Progenitor cell of endocrine pancreas (in vitro differentiated cells): ENCODE measurements at regions not wholly inside any gene's neighbourhood (a gene's known extent, or its start where the extent isn't known, plus 50 kb on each side); places are given as distances from the start of the nearest gene placed in this dataset.

Experiments
- DNase-seq: peaks from one replicate; pipeline ENCODE4 v3.0.0; 2021; ENCODE audit warnings: low spot score; ENCODE audit not compliant: unreplicated experiment
- H3K27ac Mint-ChIP-seq: 2 replicates; pipeline ENCODE4 v1.8.0; 2021; ENCODE audit warnings: mild to moderate bottlenecking, moderate library complexity, mixed read lengths
- H3K27me3 Mint-ChIP-seq: 2 replicates; pipeline ENCODE4 v1.8.0; 2021; ENCODE audit warnings: mixed read lengths
- H3K36me3 Mint-ChIP-seq: 2 replicates; pipeline ENCODE4 v1.8.0; 2022; ENCODE audit warnings: mixed read lengths; ENCODE audit not compliant: insufficient read depth
- H3K4me1 Mint-ChIP-seq: 2 replicates; pipeline ENCODE4 v1.8.0; 2021; ENCODE audit warnings: low read depth, mixed read lengths
- H3K4me3 Mint-ChIP-seq: 2 replicates; pipeline ENCODE4 v1.8.0; 2021; ENCODE audit warnings: low read depth, mild to moderate bottlenecking, moderate library complexity, mixed read lengths
- H3K9me3 Mint-ChIP-seq: 2 replicates; pipeline ENCODE4 v1.8.0; 2021; ENCODE audit warnings: low read depth, mixed read lengths
- TF ChIP-seq, protein P1 (sequence below): fragments of 200-600 bp; sonication (generic); IDR thresholded peaks from one replicate; pipeline ENCODE4 v1.5.0; 2021; ENCODE audit warnings: antibody characterized with exemption, mild to moderate bottlenecking; ENCODE audit not compliant: unreplicated experiment

DNA sequence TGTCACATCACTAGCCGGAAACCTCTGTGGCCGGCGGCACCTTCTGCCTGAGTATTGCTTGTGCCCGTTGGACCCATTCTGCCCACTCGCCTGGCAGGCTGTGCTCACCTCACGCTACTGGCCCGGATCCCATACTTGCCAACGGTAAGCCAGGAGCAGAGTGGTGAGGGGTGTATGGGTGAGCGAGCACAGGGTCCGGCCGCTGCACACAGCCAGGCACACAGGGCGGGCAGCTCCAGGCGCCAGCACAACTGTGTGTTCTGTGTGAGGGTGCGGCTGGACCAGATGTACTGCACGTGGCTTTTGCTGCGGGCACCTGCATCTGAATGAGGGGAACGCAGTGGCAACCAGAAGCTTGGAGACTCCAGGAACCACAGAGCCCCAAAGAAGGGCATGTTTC, 455.7 kb downstream of the CDH8 start:
- TF ChIP-seq, protein P1, sequence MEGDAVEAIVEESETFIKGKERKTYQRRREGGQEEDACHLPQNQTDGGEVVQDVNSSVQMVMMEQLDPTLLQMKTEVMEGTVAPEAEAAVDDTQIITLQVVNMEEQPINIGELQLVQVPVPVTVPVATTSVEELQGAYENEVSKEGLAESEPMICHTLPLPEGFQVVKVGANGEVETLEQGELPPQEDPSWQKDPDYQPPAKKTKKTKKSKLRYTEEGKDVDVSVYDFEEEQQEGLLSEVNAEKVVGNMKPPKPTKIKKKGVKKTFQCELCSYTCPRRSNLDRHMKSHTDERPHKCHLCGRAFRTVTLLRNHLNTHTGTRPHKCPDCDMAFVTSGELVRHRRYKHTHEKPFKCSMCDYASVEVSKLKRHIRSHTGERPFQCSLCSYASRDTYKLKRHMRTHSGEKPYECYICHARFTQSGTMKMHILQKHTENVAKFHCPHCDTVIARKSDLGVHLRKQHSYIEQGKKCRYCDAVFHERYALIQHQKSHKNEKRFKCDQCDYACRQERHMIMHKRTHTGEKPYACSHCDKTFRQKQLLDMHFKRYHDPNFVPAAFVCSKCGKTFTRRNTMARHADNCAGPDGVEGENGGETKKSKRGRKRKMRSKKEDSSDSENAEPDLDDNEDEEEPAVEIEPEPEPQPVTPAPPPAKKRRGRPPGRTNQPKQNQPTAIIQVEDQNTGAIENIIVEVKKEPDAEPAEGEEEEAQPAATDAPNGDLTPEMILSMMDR: no peak
- H3K27me3 Mint-ChIP-seq: no peaks in the 10 kb centered on the region
- no peak overlapping the region for H3K4me3 Mint-ChIP-seq
- H3K4me1 Mint-ChIP-seq: peaks cover 1% of the 10 kb centered on the region
- H3K36me3 Mint-ChIP-seq: no peaks in the 10 kb centered on the region
- DNase-seq: no peak
- H3K27ac Mint-ChIP-seq: no peak overlapping the region
- no peaks in the 10 kb centered on the region for H3K9me3 Mint-ChIP-seq

GRCh38 chr16:61579195-61579594, 457.0 kb downstream of the CDH8 start:
- TF ChIP-seq, protein P1: no peak
- Mint-ChIP-seq H3K27me3 (no peaks in the 10 kb centered on the region), H3K4me1 (no peaks in the 10 kb centered on the region), H3K36me3 (no peaks in the 10 kb centered on the region), H3K4me3 (no peak overlapping the region), H3K27ac (no peak overlapping the region), H3K9me3 (no peaks in the 10 kb centered on the region)
- DNase-seq: no peak

DNA sequence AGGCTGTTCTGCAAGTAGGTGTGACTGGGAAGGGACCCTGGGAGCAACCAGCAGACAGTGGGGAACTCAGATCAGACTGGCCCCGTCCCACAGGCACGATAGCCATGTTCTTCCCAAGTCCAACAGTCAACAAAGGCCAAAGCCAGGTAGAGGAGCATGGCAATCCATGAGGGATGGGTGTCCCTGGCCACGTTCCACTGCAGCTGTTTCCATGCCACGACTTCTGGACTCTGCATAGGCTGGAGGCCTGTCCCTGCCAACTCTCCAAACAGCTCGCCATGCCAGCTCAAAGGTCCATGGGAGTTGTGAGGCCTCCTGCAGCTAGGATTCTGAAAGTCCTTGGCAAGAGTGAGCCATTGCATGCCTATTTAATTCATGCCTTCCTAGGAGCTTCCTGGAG, 459.8 kb downstream of the CDH8 start:
- no peaks in the 10 kb centered on the region for H3K4me1 Mint-ChIP-seq

DNA sequence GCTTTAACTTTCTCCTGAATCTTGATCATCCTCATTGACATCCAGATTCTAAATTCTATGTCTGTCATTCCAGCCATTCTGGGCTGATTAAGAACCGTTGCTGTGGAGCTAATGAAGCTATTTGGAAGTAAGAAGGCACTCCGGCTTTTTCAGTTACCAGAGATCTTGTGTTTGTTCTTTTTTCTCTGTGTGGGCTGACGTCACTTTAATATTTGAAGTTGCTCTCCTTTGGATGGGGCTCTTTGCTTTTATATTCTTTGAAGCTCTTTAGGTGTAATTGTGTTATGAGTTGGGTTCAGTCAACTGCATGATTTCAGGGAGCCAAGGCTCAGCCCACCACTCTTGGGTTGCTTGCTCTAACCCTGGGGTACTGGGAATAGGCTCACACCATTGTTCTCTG, 460.6 kb downstream of the CDH8 start:
- Mint-ChIP-seq H3K27ac (no peak overlapping the region), H3K27me3 (no peaks in the 10 kb centered on the region), H3K4me1 (no peaks in the 10 kb centered on the region), H3K9me3 (no peaks in the 10 kb centered on the region), H3K4me3 (no peak overlapping the region), H3K36me3 (no peaks in the 10 kb centered on the region)
- DNase-seq: no peak
- TF ChIP-seq, protein P1: no peak

More for the DNA sequence above, 459.8 kb downstream of the CDH8 start:
- no peak for DNase-seq
- TF ChIP-seq, protein P1: no peak
- H3K36me3 Mint-ChIP-seq: no peaks in the 10 kb centered on the region
- no peak overlapping the region for H3K27ac Mint-ChIP-seq
- H3K4me3 Mint-ChIP-seq: no peak overlapping the region
- H3K27me3 Mint-ChIP-seq: no peaks in the 10 kb centered on the region
- no peaks in the 10 kb centered on the region for H3K9me3 Mint-ChIP-seq

DNA sequence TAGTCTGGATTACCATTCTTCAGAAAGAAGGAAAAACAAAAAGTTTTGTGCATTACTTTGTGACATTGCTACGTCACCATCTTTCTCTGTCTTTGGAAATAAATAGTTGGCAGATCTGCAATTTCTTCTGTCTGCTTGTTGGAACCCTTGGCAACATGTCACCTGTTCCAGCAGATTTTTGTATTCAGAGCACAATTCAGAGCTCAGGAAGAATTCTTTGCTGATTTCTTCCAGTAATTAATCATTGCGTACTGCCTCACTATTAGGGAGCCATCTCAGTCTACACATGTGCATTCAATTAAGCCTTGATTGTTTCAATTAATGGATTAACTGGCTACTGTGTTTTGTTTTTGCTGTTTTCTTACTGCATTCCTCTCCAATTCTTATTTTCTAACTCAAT, 467.2 kb downstream of the CDH8 start:
- no peaks in the 10 kb centered on the region for H3K9me3 Mint-ChIP-seq
- TF ChIP-seq, protein P1: no peak
- no peaks in the 10 kb centered on the region for H3K36me3 Mint-ChIP-seq
- DNase-seq: no peak
- no peak overlapping the region for H3K27ac Mint-ChIP-seq
- no peaks in the 10 kb centered on the region for H3K4me1 Mint-ChIP-seq
- no peak overlapping the region for H3K4me3 Mint-ChIP-seq
- H3K27me3 Mint-ChIP-seq: no peaks in the 10 kb centered on the region
